ENCODE measurements at regions not wholly inside any gene's neighbourhood (a gene's known extent, or its start where the extent isn't known, plus 50 kb on each side); places are given as distances from the start of the nearest gene placed in this dataset.

DNA sequence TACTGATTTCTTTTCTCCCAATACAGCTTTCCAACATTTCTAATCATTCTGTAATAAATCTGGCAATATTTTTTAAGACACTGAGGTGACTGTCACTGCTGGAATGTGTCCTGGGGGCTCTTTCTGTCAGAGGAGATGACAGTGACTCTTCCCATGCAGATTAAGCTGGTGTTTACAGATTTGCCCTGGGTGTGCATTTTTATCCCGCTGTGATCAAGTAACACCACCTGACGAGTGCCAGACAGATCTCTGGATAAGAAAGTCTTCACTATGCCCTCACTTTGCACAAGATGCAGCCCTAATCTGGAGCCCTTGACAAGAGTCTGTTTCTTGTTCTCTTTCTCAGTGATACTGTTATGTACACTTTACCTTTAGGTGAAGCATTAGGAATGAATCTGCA is 477.7 kb downstream of the ZIC1 start:
- TF ChIP-seq, protein P1, sequence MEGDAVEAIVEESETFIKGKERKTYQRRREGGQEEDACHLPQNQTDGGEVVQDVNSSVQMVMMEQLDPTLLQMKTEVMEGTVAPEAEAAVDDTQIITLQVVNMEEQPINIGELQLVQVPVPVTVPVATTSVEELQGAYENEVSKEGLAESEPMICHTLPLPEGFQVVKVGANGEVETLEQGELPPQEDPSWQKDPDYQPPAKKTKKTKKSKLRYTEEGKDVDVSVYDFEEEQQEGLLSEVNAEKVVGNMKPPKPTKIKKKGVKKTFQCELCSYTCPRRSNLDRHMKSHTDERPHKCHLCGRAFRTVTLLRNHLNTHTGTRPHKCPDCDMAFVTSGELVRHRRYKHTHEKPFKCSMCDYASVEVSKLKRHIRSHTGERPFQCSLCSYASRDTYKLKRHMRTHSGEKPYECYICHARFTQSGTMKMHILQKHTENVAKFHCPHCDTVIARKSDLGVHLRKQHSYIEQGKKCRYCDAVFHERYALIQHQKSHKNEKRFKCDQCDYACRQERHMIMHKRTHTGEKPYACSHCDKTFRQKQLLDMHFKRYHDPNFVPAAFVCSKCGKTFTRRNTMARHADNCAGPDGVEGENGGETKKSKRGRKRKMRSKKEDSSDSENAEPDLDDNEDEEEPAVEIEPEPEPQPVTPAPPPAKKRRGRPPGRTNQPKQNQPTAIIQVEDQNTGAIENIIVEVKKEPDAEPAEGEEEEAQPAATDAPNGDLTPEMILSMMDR (IDR thresholded peaks at IDR 0.05; ENCODE audit: poor library complexity, severe bottlenecking), result no peak
- TF ChIP-seq MXI1 (conservative IDR thresholded peaks at IDR 0.05; ENCODE audit: poor library complexity, severe bottlenecking), result no peak
